Gastroesophageal sphincter (tissue), 2 donors: ENCODE measurements at regions not wholly inside any gene's neighbourhood (a gene's known extent, or its start where the extent isn't known, plus 50 kb on each side); places are given as distances from the start of the nearest gene placed in this dataset.

Experiments used
- EP300 ChIP-seq: sonication (generic); formaldehyde crosslinking; IDR thresholded peaks from one replicate; pipeline ENCODE4 v1.6.1; 2017; ENCODE audit warnings: antibody characterized with exemption, mild to moderate bottlenecking
- POLR2A ChIP-seq, 2 donors: fragments of 450-650 bp; IDR thresholded peaks; one replicate each; pipeline ENCODE4 v1.6.1; 2017; ENCODE audit warnings: antibody characterized with exemption in 2 of 2, mild to moderate bottlenecking in 2 of 2, moderate library complexity in 1 of 2

DNA sequence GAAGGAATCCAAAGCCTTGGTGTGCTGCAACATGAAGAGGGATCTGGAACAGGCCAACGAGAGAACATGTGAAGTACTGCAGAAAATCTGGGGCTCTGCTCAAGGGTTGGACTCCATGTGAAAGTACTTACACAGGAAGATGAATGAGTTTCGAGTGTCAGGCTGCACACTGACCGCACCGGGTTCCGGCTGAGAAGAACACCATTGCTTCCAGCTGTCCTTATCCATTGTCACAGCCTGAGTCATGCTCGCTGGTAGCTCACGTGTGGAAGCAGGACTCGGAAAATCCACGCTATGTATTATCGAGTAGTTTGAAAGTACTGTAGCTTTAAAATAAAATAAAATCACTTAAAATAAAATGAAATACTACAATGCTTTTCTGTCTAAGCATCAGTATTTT lies 50.4 kb upstream of the TBL1X start:
- TF ChIP-seq EP300 (no peak), POLR2A (IDR thresholded peaks at IDR 0.05) (no peak)
